ENCODE measurements at regions not wholly inside any gene's neighbourhood (a gene's known extent, or its start where the extent isn't known, plus 50 kb on each side); places are given as distances from the start of the nearest gene placed in this dataset.

- no peak for DNase-seq
Observed at GRCh38 chr7:13159467-13160184, 472.2 kb downstream of the ARL4A start.

GRCh38 chr7:13161125-13161524, 473.7 kb downstream of the ARL4A start:
- no peak for DNase-seq

- DNase-seq, result no peak
Observed at GRCh38 chr7:13165854-13166253, 478.4 kb downstream of the ARL4A start.

- DNase-seq, result no peak
Observed at GRCh38 chr7:13166801-13167200, 479.4 kb downstream of the ARL4A start.

GRCh38 chr7:13169356-13169755, 481.9 kb downstream of the ARL4A start:
- no peak for DNase-seq

GRCh38 chr7:13174991-13175390, 487.6 kb downstream of the ARL4A start:
- DNase-seq, result no peak

- no peak for DNase-seq
Observed at GRCh38 chr7:13179011-13179582, 491.7 kb downstream of the ARL4A start.

GRCh38 chr7:13179775-13180523, 492.5 kb downstream of the ARL4A start:
- DNase-seq, result no peak

- no peak for DNase-seq
Observed at GRCh38 chr7:13181216-13181615, 493.8 kb downstream of the ARL4A start.

GRCh38 chr7:13185139-13185538, 497.7 kb downstream of the ARL4A start:
- DNase-seq, result no peak

GRCh38 chr7:13188236-13188805, 500.9 kb downstream of the ARL4A start:
- no peak for DNase-seq

GRCh38 chr7:13188922-13189321, 501.5 kb downstream of the ARL4A start:
- DNase-seq, result no peak

- no peak for DNase-seq
Observed at GRCh38 chr7:13189668-13190067, 502.2 kb downstream of the ARL4A start.

- DNase-seq, result no peak
Observed at GRCh38 chr7:13197501-13197900, 510.1 kb downstream of the ARL4A start.

- DNase-seq, result no peak
Observed at GRCh38 chr7:13198036-13198435, 510.6 kb downstream of the ARL4A start.

GRCh38 chr7:13198727-13199126, 511.3 kb downstream of the ARL4A start:
- DNase-seq, result no peak

- no peak for DNase-seq
Observed at GRCh38 chr7:13201628-13202027, 514.2 kb downstream of the ARL4A start.

- no peak for DNase-seq
Observed at GRCh38 chr7:13217768-13218167, 530.3 kb downstream of the ARL4A start.

GRCh38 chr7:13225068-13225467, 537.6 kb downstream of the ARL4A start:
- no peak for DNase-seq

- DNase-seq, result no peak
Observed at GRCh38 chr7:13226385-13226784, 539.0 kb downstream of the ARL4A start.

GRCh38 chr7:13231216-13231615, 543.8 kb downstream of the ARL4A start:
- DNase-seq, result no peak

GRCh38 chr7:13235436-13235835, 548.0 kb downstream of the ARL4A start:
- DNase-seq, result no peak

GRCh38 chr7:13236026-13236425, 548.6 kb downstream of the ARL4A start:
- no peak for DNase-seq

GRCh38 chr7:13240349-13240748, 552.9 kb downstream of the ARL4A start:
- no peak for DNase-seq

Measured in stimulated activated CD4-positive, alpha-beta T cell treated with anti-CD3 and anti-CD28 coated beads, Interleukin-4, amount 100 ng/mL, for 24 hours (primary cell).